Neutrophil (primary cell): ENCODE measurements at regions not wholly inside any gene's neighbourhood (a gene's known extent, or its start where the extent isn't known, plus 50 kb on each side); places are given as distances from the start of the nearest gene placed in this dataset.

ENCODE experiments used
- H3K27ac ChIP-seq: fragments of 200-600 bp; sonication (generic); 2 replicates; pipeline ENCODE4 v1.5.1; 2016; ENCODE audit warnings: mild to moderate bottlenecking, moderate library complexity
- H3K27me3 ChIP-seq: fragments of 200-600 bp; sonication (generic); 2 replicates; pipeline ENCODE4 v1.6.0; 2016; ENCODE audit warnings: mild to moderate bottlenecking
- H3K36me3 ChIP-seq: fragments of 200-600 bp; sonication (generic); 2 replicates; pipeline ENCODE4 v1.5.1; 2017
- H3K4me1 ChIP-seq, 2 experiments: fragments of 200-600 bp in 1 of 2; sonication (generic) in 1 of 2; 1 replicate in 1 of 2; 2 replicates in 1 of 2; pipeline versions ENCODE4 v1.5.1 to v1.6.1; 2013 to 2016; ENCODE audit warnings: low read depth in 1 of 2, low read length in 1 of 2, mild to moderate bottlenecking in 1 of 2, moderate library complexity in 1 of 2; ENCODE audit not compliant: control insufficient read depth in 1 of 2, insufficient read depth in 1 of 2
- H3K4me3 ChIP-seq, 2 experiments: fragments of 200-600 bp in 1 of 2; sonication (generic) in 1 of 2; 1 replicate in 1 of 2; 2 replicates in 1 of 2; pipeline ENCODE4 v1.5.1; 2013 to 2016; ENCODE audit warnings: low read depth in 1 of 2, low read length in 1 of 2, mild to moderate bottlenecking in 1 of 2, moderate library complexity in 1 of 2
- H3K9me3 ChIP-seq: fragments of 200-600 bp; sonication (generic); 2 replicates; pipeline ENCODE4 v1.5.1; 2016
- TF ChIP-seq, protein P1 (sequence below): fragments of 200-600 bp; sonication (generic); IDR thresholded peaks from 2 replicates; pipeline ENCODE4 v1.5.1; 2016; ENCODE audit warnings: antibody characterized with exemption

DNA sequence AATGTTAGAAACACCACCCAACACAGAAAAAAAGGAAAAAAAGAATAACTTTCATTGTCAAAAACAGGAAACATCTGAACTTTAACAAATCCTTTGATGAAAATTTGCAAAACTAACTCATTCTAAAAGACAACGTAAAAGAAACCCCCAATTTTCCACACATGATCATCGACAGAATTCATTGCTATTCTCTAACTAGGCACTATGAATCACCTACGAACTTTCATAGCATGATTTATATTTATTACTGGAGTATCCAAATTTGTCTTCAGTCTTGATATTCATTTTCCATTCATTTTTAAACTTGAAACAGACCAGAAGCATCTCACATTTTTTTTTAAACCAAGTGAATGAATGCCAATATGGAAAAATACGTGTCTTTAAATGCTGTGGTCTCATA, 514.6 kb downstream of the TLE4 start:
- no peak overlapping the region for H3K4me3 ChIP-seq
- H3K4me1 ChIP-seq = no peaks in the 10 kb centered on the region
- no peaks in the 10 kb centered on the region for H3K36me3 ChIP-seq
- H3K27me3 ChIP-seq = no peaks in the 10 kb centered on the region
- H3K27ac ChIP-seq = no peak overlapping the region
- no peaks in the 10 kb centered on the region for H3K9me3 ChIP-seq
- TF ChIP-seq, protein P1, sequence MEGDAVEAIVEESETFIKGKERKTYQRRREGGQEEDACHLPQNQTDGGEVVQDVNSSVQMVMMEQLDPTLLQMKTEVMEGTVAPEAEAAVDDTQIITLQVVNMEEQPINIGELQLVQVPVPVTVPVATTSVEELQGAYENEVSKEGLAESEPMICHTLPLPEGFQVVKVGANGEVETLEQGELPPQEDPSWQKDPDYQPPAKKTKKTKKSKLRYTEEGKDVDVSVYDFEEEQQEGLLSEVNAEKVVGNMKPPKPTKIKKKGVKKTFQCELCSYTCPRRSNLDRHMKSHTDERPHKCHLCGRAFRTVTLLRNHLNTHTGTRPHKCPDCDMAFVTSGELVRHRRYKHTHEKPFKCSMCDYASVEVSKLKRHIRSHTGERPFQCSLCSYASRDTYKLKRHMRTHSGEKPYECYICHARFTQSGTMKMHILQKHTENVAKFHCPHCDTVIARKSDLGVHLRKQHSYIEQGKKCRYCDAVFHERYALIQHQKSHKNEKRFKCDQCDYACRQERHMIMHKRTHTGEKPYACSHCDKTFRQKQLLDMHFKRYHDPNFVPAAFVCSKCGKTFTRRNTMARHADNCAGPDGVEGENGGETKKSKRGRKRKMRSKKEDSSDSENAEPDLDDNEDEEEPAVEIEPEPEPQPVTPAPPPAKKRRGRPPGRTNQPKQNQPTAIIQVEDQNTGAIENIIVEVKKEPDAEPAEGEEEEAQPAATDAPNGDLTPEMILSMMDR = no peak

DNA sequence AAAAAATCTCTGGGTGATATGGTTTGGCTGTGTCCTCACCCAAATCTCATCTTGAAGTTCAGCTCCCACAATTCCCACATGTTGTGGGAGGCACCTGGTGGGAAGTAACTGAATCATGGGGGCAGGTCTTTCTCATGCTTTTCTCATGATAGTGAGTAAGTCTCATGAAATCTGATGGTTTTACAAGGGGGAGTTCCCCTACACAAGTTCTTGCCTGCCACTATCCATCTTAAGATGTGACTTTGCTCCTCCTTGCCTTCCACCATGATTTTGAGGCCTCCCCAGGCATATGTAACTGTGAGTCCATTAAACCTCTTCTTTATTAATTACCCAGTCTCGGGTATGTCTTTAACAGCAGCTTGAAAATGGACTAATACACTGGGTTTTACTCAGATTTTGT, 513.9 kb downstream of the TLE4 start:
- Histone ChIP-seq H3K27me3 (no peaks in the 10 kb centered on the region), H3K9me3 (no peaks in the 10 kb centered on the region), H3K4me3 (no peak overlapping the region), H3K4me1 (no peaks in the 10 kb centered on the region), H3K36me3 (no peaks in the 10 kb centered on the region), H3K27ac (no peak overlapping the region)
- TF ChIP-seq, protein P1 = no peak

DNA sequence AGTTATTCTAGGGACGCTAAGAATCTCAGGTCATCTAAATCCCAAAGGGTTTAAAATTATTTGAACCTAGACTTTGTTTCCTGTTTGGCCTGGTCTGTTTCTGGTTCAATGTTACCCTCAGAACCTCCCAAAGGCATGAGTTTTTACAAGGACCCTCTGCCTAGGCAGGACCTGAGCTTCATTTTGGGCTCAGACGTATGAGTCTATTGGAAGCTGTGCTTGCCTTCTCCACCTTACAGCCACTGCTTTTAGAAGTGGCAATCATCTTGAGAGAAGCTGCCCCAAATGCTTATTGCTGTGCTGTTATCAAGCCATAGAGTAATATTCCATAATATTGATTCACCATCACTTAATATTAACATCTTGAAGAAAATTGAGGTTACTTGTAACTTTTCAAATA, 510.4 kb downstream of the TLE4 start:
- TF ChIP-seq, protein P1 = no peak
- Histone ChIP-seq H3K4me1 (no peaks in the 10 kb centered on the region), H3K9me3 (no peaks in the 10 kb centered on the region), H3K4me3 (no peak overlapping the region), H3K27ac (no peak overlapping the region), H3K36me3 (no peaks in the 10 kb centered on the region), H3K27me3 (no peaks in the 10 kb centered on the region)

DNA sequence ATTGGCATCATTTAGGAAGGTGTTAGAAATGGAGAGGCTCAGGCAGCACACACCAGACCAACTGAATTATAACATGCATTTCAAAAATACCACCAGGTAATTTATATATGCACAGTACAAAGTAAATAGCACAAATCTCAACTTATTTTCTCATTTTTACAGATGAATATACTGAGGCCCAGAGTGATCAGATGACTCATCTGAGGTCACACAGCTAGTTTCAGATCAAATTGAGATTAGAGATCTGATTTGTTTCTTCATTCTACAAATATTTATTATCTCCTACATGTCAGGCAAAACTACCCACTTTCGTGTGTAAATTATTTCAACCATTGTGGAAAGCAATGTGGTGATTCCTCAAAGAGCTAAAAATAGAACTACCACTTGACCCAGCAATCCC, 507.1 kb downstream of the TLE4 start:
- H3K27ac ChIP-seq = no peak overlapping the region
- no peaks in the 10 kb centered on the region for H3K27me3 ChIP-seq
- TF ChIP-seq, protein P1 = no peak
- H3K9me3 ChIP-seq = no peaks in the 10 kb centered on the region
- H3K4me1 ChIP-seq = no peaks in the 10 kb centered on the region
- no peak overlapping the region for H3K4me3 ChIP-seq
- H3K36me3 ChIP-seq = no peaks in the 10 kb centered on the region

DNA sequence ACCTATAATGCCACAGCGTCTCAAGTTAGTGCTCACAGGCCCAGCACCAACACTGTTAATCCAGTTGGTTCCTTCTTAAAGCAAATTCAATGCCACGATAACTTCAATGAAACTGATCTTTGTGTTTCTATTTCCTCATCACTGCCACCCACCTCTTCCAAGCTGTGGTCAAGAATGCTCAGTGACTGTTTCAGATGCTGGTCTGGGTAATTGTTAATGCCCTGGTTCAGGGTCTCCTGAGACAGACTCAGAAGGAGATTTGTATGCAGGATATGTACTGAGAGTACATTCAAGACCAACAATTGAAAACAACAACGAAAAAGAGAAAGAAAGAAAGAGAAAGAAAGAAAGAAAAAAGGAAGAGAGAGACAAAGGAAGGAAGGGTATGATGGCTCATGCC, 505.3 kb downstream of the TLE4 start:
- H3K27ac ChIP-seq = no peak overlapping the region
- TF ChIP-seq, protein P1 = no peak
- no peaks in the 10 kb centered on the region for H3K36me3 ChIP-seq
- no peak overlapping the region for H3K4me3 ChIP-seq
- no peaks in the 10 kb centered on the region for H3K9me3 ChIP-seq
- no peaks in the 10 kb centered on the region for H3K27me3 ChIP-seq
- H3K4me1 ChIP-seq = no peaks in the 10 kb centered on the region

DNA sequence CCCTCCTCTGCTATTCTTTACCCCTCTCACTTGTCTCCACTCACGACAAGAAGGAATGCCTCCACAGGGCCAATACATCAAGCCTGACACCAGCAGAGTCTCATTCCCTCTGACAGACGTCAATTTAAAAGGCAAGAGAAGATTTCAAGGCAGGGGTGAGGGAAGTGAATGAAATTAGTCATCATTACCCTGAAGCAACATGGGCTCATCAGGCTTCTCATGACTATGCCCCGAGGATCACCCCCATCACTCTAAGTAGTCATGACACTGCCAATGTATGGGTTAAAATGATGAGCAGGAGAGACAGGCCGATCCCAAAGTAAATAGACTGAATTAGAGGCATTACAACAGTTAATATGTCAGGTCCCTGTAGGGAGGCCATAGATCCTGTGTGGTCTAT, 504.4 kb downstream of the TLE4 start:
- H3K4me1 ChIP-seq = no peaks in the 10 kb centered on the region
- TF ChIP-seq, protein P1 = no peak
- no peak overlapping the region for H3K27ac ChIP-seq

More for the DNA sequence above, 504.4 kb downstream of the TLE4 start:
- Histone ChIP-seq H3K27me3 (no peaks in the 10 kb centered on the region), H3K9me3 (no peaks in the 10 kb centered on the region), H3K36me3 (no peaks in the 10 kb centered on the region), H3K4me3 (no peak overlapping the region)
